Breast epithelium (tissue), 3 donors: ENCODE measurements at regions not wholly inside any gene's neighbourhood (a gene's known extent, or its start where the extent isn't known, plus 50 kb on each side); places are given as distances from the start of the nearest gene placed in this dataset.

Experiments used
- CTCF ChIP-seq, 3 donors: fragments of 450-650 bp; IDR thresholded peaks; one replicate each; pipeline ENCODE4 v1.5.1; 2016 to 2017; ENCODE audit warnings: antibody characterized with exemption in 3 of 3, mild to moderate bottlenecking in 3 of 3, moderate library complexity in 3 of 3
- POLR2A ChIP-seq: fragments of 450-650 bp; IDR thresholded peaks from one replicate; pipeline ENCODE4 v1.6.1; 2016; ENCODE audit warnings: antibody characterized with exemption, mild to moderate bottlenecking, moderate library complexity

DNA sequence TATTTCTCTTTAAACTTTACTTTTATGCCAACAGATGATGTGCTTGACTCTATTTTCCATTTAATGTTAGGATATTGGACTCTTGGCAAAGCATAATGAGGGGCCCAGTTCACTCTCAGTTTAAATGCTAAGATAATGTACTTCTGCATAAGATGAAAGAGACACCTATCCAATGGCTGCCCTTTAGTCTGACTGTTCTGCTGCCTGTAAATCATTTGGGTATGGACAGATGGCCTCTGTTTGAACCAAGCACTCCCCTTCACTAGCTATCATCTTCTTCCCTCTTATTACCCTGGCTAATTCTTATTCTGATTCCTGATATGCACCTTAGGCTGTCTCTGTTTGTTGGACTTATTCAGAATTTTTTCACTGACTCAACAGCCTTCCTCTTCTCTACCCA, 72.1 kb downstream of the SEM1 start:
- TF ChIP-seq CTCF (IDR thresholded peaks at IDR 0.05) (no peak), POLR2A (no peak)
